ENCODE measurements at regions not wholly inside any gene's neighbourhood (a gene's known extent, or its start where the extent isn't known, plus 50 kb on each side); places are given as distances from the start of the nearest gene placed in this dataset.
A peak's percentile ranks its signal among the peaks of the same experiment; 100 is the strongest.
"Not testable (repeated sequence)": the region's sequence is repeated elsewhere in the genome, so short reads cannot be mapped to it uniquely, and the experiment has no call there.

DNA sequence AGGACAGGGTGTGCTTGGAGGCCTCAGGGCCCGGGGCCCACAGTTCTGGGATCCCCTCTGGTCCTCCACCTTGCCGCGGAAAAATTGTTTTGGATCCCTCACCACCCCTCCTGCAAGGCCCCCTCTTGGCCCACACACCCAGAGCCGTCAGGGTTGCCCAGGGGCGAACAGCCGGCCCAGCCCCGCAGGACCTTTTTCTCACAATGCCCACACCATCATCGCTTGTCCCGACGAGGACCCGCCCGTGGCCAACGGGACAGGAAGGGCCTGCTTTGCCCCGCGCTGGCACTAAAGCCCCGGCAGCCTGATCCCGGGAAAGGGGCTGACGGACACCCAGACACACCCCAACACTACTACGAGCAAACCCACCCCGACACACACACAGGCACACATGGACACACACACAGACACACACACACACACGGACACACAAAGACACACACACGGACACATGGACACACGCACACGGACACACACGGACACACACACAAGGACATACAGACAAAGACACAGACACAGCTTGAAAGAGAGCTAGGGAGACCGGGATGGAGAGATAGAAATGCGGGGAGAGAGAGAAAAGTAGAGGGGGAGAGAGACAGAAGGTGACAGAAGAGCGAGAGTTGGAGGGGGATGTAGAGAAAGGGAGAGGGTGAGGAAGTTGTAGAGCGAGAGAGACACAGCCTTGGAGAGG is 1493.5 kb upstream of the DEFB115 start:
- no peak for DNase-seq

DNA sequence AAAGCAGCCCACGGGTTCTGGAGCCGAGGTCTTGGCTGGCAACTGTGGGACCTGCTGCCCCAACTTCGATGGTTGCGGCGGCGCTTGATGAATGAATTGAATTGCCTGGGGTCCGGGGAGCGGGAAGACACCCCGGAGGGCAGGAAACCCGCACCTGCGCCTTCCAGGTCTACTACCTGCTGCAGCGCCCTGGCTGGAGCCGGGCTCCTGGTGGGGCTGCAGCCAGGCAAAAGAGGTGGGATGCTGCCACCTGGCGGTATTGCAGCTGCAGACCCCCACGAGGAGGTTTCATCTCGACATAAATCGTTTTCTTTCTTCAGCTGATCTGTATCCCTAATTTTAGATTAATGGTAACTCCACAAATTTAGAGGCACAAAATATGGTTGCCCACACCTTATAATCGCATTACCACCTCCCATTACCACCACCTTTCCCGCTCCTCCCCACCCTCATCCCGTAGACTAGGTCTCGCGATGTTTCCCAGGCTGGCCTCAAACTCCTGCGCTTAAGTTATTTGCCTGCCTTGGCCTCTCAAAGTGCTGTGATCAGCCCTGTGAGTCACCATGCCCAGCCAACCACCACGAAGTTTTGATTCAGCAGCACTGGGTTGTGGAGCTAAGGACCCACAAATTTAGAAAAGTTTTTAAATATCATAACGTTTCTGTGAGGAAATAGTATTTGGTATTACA is 1492.4 kb upstream of the DEFB115 start:
- DNase-seq: peak; percentile 62

DNA sequence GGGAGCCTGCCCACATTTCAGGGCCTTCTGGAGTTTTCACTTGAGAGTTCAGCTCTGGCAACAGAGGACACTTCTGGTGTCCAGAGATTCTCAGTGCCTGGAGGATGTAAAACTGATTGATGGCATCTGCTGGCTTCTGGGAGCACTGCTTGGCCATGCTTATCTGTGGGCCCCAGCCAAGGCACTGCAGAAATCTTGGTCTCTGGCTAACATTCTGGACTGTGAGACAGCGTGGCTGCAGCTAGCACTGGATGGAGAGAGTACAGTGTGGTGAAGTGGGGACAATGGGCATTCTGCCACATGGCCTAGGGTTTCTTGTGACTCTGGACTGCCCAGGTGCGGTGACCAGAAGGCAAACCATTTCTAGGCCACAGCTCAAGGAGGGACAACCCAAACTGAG is 1479.4 kb upstream of the DEFB115 start:
- DNase-seq: not testable (repeated sequence)

DNA sequence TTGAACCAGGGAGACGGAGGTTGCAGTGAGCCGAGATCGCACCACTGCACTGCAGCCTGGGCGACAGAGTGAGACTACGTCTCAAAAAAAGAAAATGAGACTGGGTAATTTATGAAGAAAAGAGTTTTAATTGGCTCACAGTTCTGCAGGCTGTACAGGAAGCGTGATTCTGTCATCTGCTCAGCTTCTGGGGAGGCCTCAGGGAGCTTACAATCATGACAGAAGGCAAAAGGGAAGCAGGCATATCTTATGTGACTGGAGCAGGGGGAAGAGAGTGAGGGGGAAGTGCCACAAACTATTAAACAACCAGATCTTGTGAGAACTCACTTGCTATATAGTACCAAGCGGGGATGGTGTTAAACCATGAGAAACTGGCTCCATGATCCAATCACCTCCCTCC is 1476.2 kb upstream of the DEFB115 start:
- not testable (repeated sequence) for DNase-seq

DNA sequence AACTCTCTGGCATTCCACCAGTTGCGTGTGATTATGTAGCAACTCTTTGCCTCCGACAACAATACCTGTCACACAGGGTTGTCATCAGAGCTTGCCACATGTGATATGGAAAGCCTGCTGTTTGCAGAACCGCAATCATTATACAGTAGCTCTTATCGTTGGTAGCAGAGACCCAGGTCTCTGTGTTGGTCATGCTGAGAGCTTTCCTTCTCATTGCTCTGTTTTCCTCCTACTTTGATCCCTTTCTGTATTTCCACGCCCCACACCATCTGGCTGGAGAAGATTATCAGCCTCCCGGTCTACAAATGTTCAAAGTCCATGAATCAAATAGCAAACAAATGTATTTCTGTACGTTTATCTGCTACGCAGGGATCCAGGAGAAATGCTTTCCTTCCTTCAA is 1475.6 kb upstream of the DEFB115 start:
- DNase-seq: not testable (repeated sequence)

- not testable (repeated sequence) for DNase-seq
Observed at GRCh38 chr20:29787456-29787855, 1470.0 kb upstream of the DEFB115 start.

DNA sequence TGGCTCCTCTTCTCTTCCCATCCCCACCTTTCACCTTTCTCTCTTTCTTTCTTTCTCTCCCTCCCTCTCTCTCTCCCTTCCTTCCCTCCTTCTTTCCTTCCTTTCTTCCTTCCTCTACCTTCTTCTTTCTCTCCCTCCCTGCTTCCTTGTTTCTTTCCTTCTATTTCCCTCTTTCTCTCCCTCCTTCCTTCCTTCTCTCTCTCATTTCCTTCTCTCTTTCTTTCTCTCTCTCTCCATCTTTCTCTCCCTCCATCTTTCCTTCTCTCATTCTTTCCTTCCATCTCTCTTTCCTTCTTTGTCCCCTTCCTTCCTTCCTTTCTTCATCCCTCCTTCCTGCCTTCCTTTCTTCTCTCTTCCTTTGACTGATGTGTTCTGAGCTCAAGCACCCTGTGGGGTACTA is 1467.0 kb upstream of the DEFB115 start:
- DNase-seq: no peak

GRCh38 chr20:29831508-29831907 is 1426.0 kb upstream of the DEFB115 start:
- not testable (repeated sequence) for DNase-seq

DNA sequence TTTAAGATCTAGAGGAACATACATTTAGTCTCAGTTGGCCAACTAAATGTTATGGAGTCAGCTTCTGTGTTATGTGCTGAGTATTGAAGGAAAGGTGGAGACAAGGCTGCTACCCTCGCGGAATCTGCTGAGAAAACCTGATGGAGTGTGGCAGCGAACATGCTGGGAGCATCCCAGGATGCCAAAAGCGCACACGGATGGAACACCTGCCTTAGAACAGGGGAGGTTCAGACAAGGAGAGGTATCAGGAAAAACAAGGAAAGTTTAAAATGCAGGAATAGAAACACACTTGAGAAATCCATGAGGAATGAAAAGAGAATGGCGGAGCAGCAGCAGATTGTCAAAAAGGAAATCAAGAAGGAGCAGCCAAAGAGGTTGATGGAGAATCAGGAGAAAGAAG is 1389.5 kb upstream of the DEFB115 start:
- not testable (repeated sequence) for DNase-seq

DNA sequence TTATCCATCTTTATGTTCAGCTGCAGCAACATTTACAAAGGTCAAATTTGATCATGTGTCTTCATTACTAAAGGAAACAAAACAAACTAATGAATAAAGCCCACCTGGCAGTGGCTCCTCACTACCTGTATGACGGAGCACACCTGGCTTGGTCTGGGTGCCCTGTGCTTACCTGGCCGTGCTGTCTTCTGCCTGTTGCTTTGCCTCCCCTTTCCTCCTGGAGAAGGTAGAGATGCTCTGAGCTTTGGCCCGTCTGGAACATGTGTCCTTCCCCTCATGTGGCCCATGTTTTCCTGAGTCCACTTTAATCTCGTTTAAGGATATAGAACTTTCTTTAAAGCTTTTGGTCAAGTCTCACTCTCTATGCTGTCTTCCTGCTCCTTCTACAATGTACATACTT is 1388.8 kb upstream of the DEFB115 start:
- DNase-seq: not testable (repeated sequence)

GRCh38 chr20:29871816-29872215 is 1385.6 kb upstream of the DEFB115 start:
- DNase-seq: not testable (repeated sequence)

DNA sequence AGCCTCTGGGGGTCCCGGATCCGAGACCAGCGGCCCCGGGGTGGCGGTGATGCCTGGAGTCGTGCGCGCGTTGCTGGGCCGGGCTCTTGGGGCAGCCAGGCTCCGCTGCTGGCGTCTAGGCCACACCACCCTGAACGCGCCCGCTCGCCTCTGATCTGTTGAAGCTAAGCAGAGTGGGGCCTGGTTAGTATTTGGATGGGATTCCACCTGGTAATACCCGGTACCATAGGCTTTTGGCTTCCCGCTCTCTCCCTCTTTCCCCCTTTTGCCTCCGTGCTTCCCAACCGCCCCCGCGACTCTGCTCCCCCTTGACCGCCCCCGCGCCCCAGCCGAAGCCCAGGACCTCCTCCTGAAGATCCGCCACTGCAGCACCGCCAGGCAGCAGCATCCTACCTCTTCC is 1383.5 kb upstream of the DEFB115 start:
- DNase-seq: peak; percentile 53

DNA sequence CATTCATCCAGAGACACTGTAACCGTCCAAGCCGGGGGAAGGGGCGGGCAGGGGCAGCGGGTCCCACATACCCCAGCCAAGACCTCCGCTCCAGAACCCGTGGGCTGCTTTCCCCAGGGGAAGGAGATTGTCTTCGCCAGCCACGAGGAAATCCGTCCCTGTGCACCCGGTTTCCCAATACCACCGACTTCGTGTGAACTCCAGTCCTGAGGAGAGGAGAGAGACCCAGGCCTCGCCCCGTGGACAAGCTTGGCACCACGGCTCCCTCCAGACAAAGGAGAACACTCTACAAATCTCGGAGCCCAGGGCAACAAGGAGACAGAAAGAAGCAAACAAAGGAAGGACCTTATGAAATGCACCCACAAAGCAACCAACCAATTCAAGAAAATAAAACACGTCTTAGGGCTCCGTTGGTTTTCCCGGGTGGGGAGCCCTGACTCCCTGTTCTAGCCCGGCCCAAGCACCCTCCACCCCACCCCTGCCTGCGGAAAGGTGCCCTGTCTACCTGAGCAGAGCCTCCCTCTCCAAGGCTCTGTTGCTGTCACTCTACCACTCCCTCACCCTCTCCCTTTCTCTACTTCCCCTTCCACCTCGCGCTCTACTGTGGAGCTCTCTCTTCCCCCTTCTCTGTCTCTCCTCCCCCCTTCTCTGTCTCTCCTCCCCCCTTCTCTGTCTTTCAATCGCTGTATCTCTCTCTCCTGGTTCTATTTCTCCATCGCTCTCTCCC is 1382.8 kb upstream of the DEFB115 start:
- no peak for DNase-seq

DNA sequence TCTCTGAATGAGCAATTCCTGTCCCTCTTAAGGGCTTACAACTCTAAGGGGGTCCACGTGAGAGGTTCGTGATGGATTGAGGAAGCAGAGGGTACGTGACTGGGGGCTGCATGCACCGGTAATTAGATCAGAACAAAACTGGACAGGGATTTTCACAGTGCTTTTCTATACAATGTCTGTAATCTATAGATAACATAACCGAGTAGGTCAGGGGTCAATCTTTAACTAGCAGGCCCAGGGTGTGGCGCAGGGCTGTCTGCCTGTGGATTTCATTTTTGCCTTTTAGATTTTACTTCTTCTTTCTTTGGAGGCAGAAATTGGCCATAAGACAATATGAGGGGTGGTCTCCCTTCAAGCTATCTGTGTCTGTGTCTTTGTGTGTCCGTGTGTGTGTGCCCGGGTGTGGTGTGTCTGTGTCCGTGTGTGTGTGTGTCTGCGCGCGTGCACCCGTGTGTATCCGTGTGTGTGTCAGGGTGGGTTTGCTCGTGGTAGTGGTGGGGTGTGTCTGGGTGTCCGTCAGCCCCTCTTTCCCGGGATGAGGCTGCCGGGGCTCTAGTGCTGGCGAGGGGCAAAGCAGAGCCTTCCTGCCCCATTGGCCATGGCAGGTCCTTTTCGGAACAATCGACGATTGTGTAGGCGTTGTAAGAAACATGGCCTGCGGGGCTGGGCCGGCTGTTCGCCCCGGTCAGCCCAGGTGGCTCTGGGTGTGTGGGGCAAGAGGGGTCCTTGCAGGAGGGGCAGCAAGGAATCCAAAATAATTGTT is 1382.0 kb upstream of the DEFB115 start:
- DNase-seq: not testable (repeated sequence)

DNA sequence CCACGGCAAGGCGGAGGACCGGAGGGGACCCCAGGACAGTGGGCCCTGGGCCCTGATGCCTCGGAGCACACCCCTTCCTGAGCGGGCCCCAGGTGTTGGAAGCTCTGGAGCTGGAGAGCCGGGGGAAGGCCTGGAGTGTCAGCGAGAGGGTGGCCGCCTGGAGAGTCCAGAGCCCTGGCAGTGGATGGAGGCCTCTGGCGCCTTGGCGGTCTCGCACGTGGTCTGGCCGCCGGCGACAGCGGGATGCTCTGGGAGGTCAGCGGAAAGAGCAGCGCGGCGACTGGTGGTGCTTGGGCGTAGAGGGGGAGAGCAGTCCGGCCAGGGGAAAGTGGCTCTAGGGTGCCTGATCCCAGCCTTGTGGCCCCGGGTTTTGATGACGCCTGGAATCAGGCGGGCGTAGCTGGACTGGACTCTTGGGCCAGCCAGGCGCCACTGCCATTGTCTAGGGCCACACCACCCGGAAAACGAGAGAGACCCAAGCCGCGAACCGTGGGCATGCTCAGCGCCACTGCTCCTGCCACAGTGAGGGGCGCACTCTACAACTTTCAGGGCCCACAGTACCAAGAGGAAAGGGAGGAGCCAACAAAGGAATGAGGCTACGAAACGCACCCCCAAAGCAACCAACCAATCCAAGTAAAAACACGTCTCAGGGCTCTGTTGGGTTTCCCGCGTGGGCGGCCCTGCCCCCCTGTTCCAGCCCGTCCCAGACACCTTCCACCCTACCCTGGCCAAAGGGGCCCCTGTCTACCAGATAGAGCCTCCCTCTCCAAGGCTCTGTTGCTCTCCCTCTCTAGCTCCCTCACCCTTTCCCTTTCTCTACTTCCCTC is 1381.2 kb upstream of the DEFB115 start:
- not testable (repeated sequence) for DNase-seq

DNA sequence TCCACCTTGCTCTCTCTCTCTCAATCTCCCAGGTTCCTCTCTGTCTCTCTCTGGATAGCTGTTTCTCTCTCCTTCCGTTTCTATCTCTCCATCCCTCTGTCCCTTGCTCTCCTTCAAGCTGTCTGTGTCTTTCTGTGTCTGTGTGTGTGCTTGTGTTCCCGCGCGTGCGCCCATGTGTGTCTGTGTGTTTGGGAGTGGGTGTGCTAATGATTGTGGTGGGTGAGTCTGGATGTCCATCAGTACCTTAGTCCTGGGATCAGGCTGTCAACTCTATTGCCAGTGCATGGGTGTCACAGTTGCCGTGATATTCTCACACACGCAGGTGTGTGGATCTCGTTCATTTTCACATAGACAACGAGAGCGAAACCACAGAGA is 1380.6 kb upstream of the DEFB115 start:
- DNase-seq: no peak

DNA sequence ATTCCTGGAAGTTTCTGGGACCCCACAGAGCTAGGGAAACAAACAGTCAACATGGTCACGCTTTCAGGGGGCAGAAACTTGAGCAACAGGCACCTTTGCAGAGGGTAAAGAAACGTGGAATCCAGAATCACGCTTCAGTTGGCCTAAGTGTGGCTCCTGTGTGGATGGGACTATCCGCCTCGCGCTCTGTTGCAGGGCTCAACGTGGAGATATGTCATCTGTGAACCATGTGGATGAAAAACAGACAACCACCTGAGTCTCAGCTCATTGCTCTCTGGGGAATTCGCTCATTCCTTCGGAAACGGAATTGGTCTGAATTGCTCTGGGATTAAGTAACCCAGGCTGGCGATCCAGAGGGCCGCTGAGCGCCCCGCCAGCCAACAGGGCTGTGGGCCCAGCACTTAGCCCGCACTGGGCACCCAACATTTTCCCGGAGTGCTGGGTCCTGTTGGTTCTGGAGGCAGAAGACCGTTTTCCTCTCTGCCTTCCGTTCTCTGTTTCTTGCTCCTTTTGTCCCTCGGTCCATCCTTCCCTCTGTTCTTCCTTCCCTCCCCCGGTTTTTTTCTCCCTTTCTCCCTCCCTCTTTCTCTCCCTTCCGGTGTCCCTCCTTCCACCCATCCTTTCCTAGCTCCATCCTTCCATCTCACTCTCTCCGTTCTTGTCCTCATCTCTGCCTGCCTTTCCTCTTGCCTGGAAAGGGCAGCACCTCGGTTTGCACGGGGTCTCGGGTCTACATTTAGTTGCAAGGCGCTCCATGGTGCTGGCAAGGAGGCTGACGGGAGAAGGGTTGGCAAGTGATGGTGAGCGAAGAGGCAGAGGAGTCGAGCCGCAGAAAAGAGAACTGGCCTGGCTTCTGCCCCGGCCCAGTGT is 1379.8 kb upstream of the DEFB115 start:
- DNase-seq: not testable (repeated sequence)

GRCh38 chr20:29878281-29878741 is 1379.2 kb upstream of the DEFB115 start:
- DNase-seq: peak; percentile 89

DNA sequence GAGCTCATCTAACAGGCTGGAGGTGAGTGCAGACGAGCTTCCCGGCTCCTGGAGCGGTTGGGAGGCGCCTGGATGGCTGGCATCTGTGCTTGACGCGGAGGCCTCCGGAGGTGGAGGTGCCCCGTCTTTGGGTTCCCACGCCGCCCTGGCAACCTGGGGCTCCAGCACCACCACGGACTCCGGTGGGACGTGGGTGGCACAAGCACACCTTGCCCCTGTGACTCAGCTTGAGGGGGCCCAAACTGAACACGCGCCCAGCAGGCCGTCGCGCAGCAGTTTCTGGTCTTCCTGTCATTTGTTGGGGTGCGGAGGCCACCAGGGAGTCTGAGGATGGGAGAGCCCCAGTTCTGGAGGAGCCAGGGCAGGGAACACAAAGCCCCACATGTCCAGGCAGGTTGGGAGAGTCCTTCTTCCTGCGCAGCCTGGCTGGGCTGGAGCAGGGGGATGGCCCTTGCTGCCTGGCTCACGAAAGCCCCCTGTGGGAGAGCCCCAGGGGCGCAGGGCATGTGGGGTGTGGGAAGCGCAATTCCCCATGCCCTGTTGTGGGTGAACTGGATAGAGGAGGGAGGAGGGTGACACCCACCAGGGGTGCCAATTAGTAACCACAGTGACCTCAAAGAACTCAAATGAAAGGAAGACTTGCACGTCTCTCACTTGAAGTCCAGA is 1378.6 kb upstream of the DEFB115 start:
- DNase-seq: no peak

GRCh38 chr20:29881107-29881506 is 1376.4 kb upstream of the DEFB115 start:
- DNase-seq: not testable (repeated sequence)

Measured in NCI-H1105 treated with DMSO at 0.1 percent for 48 hours (cell line).